DND-41 (cell line): ENCODE measurements at regions not wholly inside any gene's neighbourhood (a gene's known extent, or its start where the extent isn't known, plus 50 kb on each side); places are given as distances from the start of the nearest gene placed in this dataset.

Source experiments
- CTCF ChIP-seq: IDR thresholded peaks from 2 replicates; pipeline ENCODE4 v1.5.1; 2012; ENCODE audit warnings: borderline replicate concordance, low read length, moderate library complexity, mild to moderate bottlenecking; ENCODE audit not compliant: poor library complexity, severe bottlenecking; ENCODE audit errors: extremely low read depth
- EZH2 ChIP-seq: IDR thresholded peaks from 3 replicates; pipeline ENCODE4 v1.6.1; 2012; ENCODE audit warnings: borderline replicate concordance, low read depth, mild to moderate bottlenecking, moderate library complexity, low read length, inconsistent platforms; ENCODE audit not compliant: severe bottlenecking

DNA sequence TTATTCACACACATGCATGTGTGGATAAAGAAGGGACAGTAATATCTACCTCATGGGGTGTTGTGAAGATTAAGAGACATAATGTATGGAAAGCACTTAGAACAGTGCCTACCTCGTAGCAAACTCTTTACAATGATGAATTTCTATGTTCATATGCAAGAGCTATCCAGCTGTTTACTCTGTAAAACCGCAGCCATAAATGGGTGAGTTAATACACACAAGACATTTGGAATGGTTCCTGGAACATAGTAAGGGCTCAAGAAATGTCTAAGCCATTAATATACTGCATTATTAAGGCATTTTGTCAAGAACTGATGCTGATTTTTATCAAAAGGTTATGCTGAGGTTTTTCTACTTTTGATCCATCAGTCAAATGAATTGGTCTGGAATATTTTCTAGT, 1076.2 kb downstream of the TSN start:
- TF ChIP-seq EZH2 (no peak), CTCF (no peak)
